ENCODE measurements at regions not wholly inside any gene's neighbourhood (a gene's known extent, or its start where the extent isn't known, plus 50 kb on each side); places are given as distances from the start of the nearest gene placed in this dataset.

- intact Hi-C loops (cut with DNase I), result no loop called here
- peaks cover 0 to 13% (median 0%) of the 10 kb centered on the region in 4 donors for H3K27me3 ChIP-seq
- no peak for DNase-seq
- TF ChIP-seq, protein P1, sequence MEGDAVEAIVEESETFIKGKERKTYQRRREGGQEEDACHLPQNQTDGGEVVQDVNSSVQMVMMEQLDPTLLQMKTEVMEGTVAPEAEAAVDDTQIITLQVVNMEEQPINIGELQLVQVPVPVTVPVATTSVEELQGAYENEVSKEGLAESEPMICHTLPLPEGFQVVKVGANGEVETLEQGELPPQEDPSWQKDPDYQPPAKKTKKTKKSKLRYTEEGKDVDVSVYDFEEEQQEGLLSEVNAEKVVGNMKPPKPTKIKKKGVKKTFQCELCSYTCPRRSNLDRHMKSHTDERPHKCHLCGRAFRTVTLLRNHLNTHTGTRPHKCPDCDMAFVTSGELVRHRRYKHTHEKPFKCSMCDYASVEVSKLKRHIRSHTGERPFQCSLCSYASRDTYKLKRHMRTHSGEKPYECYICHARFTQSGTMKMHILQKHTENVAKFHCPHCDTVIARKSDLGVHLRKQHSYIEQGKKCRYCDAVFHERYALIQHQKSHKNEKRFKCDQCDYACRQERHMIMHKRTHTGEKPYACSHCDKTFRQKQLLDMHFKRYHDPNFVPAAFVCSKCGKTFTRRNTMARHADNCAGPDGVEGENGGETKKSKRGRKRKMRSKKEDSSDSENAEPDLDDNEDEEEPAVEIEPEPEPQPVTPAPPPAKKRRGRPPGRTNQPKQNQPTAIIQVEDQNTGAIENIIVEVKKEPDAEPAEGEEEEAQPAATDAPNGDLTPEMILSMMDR (IDR thresholded peaks at IDR 0.05), result peak in 2 of 4 donors; percentile 8 to 11
- H3K27ac ChIP-seq, result no peak overlapping the region
- H3K4me1 ChIP-seq, result no peaks in the 10 kb centered on the region
- ATAC-seq, result no peak
- no peaks in the 10 kb centered on the region for H3K9me3 ChIP-seq
- WGBS, 2 donors, result 36 to 38% methylated on average over 2 of the region's 2 CpGs
- no peaks in the 10 kb centered on the region for H3K36me3 ChIP-seq
- FAIRE-seq, result no peak
- H3K4me3 ChIP-seq, result no peak overlapping the region
These were observed 328.3 kb upstream of the RPS6KA3 start for GRCh38 chrX:20594985-20595384.

GRCh38 chrX:20593836-20594235, 327.1 kb upstream of the RPS6KA3 start:
- Histone ChIP-seq H3K36me3 (no peaks in the 10 kb centered on the region), H3K4me1 (no peaks in the 10 kb centered on the region), H3K4me3 (no peak overlapping the region), H3K27ac (no peak overlapping the region), H3K27me3 (peaks cover 0 to 13% (median 0%) of the 10 kb centered on the region in 4 donors), H3K9me3 (peaks cover 0 to 4% (median 0%) of the 10 kb centered on the region in 4 donors)
- TF ChIP-seq, protein P1 (IDR thresholded peaks at IDR 0.05), result no peak
- FAIRE-seq, result no peak
- WGBS, 2 donors, result 66 to 70% methylated on average over 2 of the region's 2 CpGs
- DNase-seq, result no peak
- ATAC-seq, result no peak
- intact Hi-C loops (cut with DNase I), result no loop called here

DNA sequence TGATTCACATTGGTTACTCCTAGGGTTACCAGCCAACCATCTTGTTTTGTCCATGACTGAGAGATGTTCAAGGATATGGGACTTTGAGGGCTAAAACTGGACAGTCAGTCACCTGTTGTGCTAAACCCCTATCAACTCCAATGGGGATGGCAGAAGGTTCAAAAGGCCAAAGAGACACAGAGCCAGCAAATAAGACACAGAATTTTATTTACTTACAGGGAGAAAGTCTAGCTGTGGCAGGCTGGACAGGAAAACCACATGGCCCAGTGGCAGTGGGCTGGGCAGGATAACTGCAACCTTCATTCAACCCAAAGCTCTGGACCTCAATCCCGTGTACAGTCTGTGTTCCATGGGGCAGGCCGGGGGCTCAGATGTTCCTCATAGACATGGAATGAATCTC, 326.7 kb upstream of the RPS6KA3 start:
- peaks cover 0 to 13% (median 0%) of the 10 kb centered on the region in 4 donors for H3K27me3 ChIP-seq
- no peak overlapping the region for H3K27ac ChIP-seq
- ATAC-seq (no peak), DNase-seq (no peak), FAIRE-seq (no peak)
- TF ChIP-seq, protein P1 (IDR thresholded peaks at IDR 0.05), result no peak
- WGBS, 2 donors, result 87 to 91% methylated on average over 2 of the region's 2 CpGs
- no peaks in the 10 kb centered on the region for H3K36me3 ChIP-seq
- no peaks in the 10 kb centered on the region for H3K4me1 ChIP-seq
- no peak overlapping the region for H3K4me3 ChIP-seq
- intact Hi-C loops (cut with DNase I), result no loop called here
- H3K9me3 ChIP-seq, result peaks cover 0 to 5% (median 0%) of the 10 kb centered on the region in 4 donors

- TF ChIP-seq, protein P1 (IDR thresholded peaks at IDR 0.05), result no peak
- 50 to 69% methylated on average over 2 of the region's 2 CpGs for WGBS, 2 donors
- H3K27me3 ChIP-seq, result peaks cover 0 to 13% (median 0%) of the 10 kb centered on the region in 4 donors
- DNase-seq, result no peak
- FAIRE-seq, result no peak
- no peak for ATAC-seq
- no peak overlapping the region for H3K4me3 ChIP-seq
- H3K27ac ChIP-seq, result no peak overlapping the region
- H3K4me1 ChIP-seq, result no peaks in the 10 kb centered on the region
- no peaks in the 10 kb centered on the region for H3K36me3 ChIP-seq
- intact Hi-C loops (cut with DNase I), result no loop called here
- H3K9me3 ChIP-seq, result peaks cover 0 to 5% (median 0%) of the 10 kb centered on the region in 4 donors
These were observed 324.5 kb upstream of the RPS6KA3 start for GRCh38 chrX:20591246-20591645.

DNA sequence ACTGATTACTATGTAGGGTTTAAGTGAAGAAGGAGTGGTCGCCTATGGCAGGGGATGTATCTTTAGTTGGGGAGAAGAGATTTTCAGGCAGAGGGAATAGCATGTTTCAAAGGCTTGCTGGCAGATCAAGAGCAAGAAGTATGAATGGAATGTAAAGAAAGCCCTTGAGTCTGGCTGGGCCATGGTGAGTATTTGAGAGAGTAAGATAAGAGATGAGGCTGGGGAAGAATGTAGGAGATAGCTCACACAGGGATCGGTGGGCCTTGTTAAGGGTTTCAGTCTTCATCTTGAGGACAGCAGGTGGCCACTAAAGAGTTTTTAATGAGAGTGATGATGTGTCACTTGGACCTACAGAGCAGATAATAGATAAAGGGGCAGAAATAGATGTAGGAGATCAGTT, 319.1 kb upstream of the RPS6KA3 start:
- Histone ChIP-seq H3K9me3 (peaks cover 0 to 5% (median 0%) of the 10 kb centered on the region in 4 donors), H3K36me3 (no peaks in the 10 kb centered on the region), H3K27me3 (peaks cover 0 to 6% (median 0%) of the 10 kb centered on the region in 4 donors), H3K27ac (no peak overlapping the region), H3K4me1 (no peaks in the 10 kb centered on the region), H3K4me3 (no peak overlapping the region)
- intact Hi-C loops (cut with DNase I), result no loop called here
- TF ChIP-seq, protein P1 (IDR thresholded peaks at IDR 0.05), result no peak
- WGBS, 2 donors, result 30 to 37% methylated on average over 2 of the region's 2 CpGs
- FAIRE-seq (no peak), ATAC-seq (no peak), DNase-seq (no peak)
